ENCODE measurements at regions not wholly inside any gene's neighbourhood (a gene's known extent, or its start where the extent isn't known, plus 50 kb on each side); places are given as distances from the start of the nearest gene placed in this dataset.

- no peak for TF ChIP-seq POLR2A (IDR thresholded peaks at IDR 0.05)
- peak in 1 of 3 donors; percentile 48 for TF ChIP-seq CTCF (IDR thresholded peaks at IDR 0.05)
Measured at GRCh38 chr6:167742719-167743303, 83.9 kb upstream of the AFDN start.

All from lower leg skin (tissue), 3 donors.